Endothelial cell (in vitro differentiated cells): ENCODE measurements at regions not wholly inside any gene's neighbourhood (a gene's known extent, or its start where the extent isn't known, plus 50 kb on each side); places are given as distances from the start of the nearest gene placed in this dataset.

Experiments
- DNase-seq: peaks from one replicate; pipeline ENCODE4 v3.0.0; 2021; ENCODE audit warnings: low spot score
- H3K27ac Mint-ChIP-seq: one replicate; pipeline ENCODE4 v1.8.0; 2021; ENCODE audit warnings: mixed read lengths, inconsistent platforms; ENCODE audit not compliant: unreplicated experiment
- H3K27me3 Mint-ChIP-seq: one replicate; pipeline ENCODE4 v1.8.0; 2021; ENCODE audit warnings: mild to moderate bottlenecking, moderate library complexity, mixed read lengths, inconsistent platforms; ENCODE audit not compliant: unreplicated experiment
- H3K36me3 Mint-ChIP-seq: one replicate; pipeline ENCODE4 v1.8.0; 2021; ENCODE audit warnings: mild to moderate bottlenecking, low read depth, mixed read lengths, inconsistent platforms; ENCODE audit not compliant: unreplicated experiment
- H3K4me1 Mint-ChIP-seq: one replicate; pipeline ENCODE4 v1.8.0; 2021; ENCODE audit warnings: mild to moderate bottlenecking, mixed read lengths, inconsistent platforms; ENCODE audit not compliant: unreplicated experiment
- H3K4me3 Mint-ChIP-seq: one replicate; pipeline ENCODE4 v1.8.0; 2021; ENCODE audit warnings: mild to moderate bottlenecking, mixed read lengths, inconsistent platforms; ENCODE audit not compliant: unreplicated experiment
- H3K9me3 Mint-ChIP-seq: one replicate; pipeline ENCODE4 v1.8.0; 2021; ENCODE audit warnings: mixed read lengths, inconsistent platforms; ENCODE audit not compliant: unreplicated experiment
- CTCF ChIP-seq: fragments of 200-600 bp; sonication (generic); IDR thresholded peaks from one replicate; pipeline ENCODE4 v1.5.0; 2021; ENCODE audit warnings: antibody characterized with exemption; ENCODE audit not compliant: unreplicated experiment

GRCh38 chr7:46133751-46134150, 212.7 kb upstream of the IGFBP3 start:
- H3K27ac Mint-ChIP-seq, result no peak overlapping the region
- H3K4me1 Mint-ChIP-seq, result peaks cover 2% of the 10 kb centered on the region
- DNase-seq, result no peak
- no peak for TF ChIP-seq CTCF
- peaks cover 1% of the 10 kb centered on the region for H3K27me3 Mint-ChIP-seq
- H3K4me3 Mint-ChIP-seq, result no peak overlapping the region
- H3K36me3 Mint-ChIP-seq, result no peaks in the 10 kb centered on the region
- no peaks in the 10 kb centered on the region for H3K9me3 Mint-ChIP-seq

- Mint-ChIP-seq H3K4me1 (peaks cover 2% of the 10 kb centered on the region), H3K9me3 (no peaks in the 10 kb centered on the region), H3K36me3 (no peaks in the 10 kb centered on the region), H3K4me3 (no peak overlapping the region), H3K27ac (no peak overlapping the region), H3K27me3 (peaks cover 1% of the 10 kb centered on the region)
- DNase-seq, result no peak
- no peak for TF ChIP-seq CTCF
These were observed 212.0 kb upstream of the IGFBP3 start for GRCh38 chr7:46133072-46133471.

- no peaks in the 10 kb centered on the region for H3K36me3 Mint-ChIP-seq
- TF ChIP-seq CTCF, result no peak
- no peak overlapping the region for H3K27ac Mint-ChIP-seq
- no peaks in the 10 kb centered on the region for H3K9me3 Mint-ChIP-seq
- no peak overlapping the region for H3K4me3 Mint-ChIP-seq
- peaks cover 2% of the 10 kb centered on the region for H3K4me1 Mint-ChIP-seq
- H3K27me3 Mint-ChIP-seq, result peaks cover 1% of the 10 kb centered on the region
- no peak for DNase-seq
These were observed 211.1 kb upstream of the IGFBP3 start for GRCh38 chr7:46131916-46132795.

GRCh38 chr7:46129831-46130230, 208.8 kb upstream of the IGFBP3 start:
- H3K4me1 Mint-ChIP-seq, result peaks cover 2% of the 10 kb centered on the region
- H3K36me3 Mint-ChIP-seq, result no peaks in the 10 kb centered on the region
- peaks cover 1% of the 10 kb centered on the region for H3K27me3 Mint-ChIP-seq
- DNase-seq, result peak; percentile 18
- H3K4me3 Mint-ChIP-seq, result no peak overlapping the region
- no peak overlapping the region for H3K27ac Mint-ChIP-seq
- TF ChIP-seq CTCF, result peak; percentile 16
- no peaks in the 10 kb centered on the region for H3K9me3 Mint-ChIP-seq

- Mint-ChIP-seq H3K27me3 (peaks cover 1% of the 10 kb centered on the region), H3K36me3 (no peaks in the 10 kb centered on the region), H3K4me3 (no peak overlapping the region), H3K9me3 (no peaks in the 10 kb centered on the region), H3K4me1 (peaks cover 2% of the 10 kb centered on the region), H3K27ac (no peak overlapping the region)
- no peak for DNase-seq
- no peak for TF ChIP-seq CTCF
These were observed 206.7 kb upstream of the IGFBP3 start for GRCh38 chr7:46127814-46128213.
